HG03097 (cell line): ENCODE measurements at regions not wholly inside any gene's neighbourhood (a gene's known extent, or its start where the extent isn't known, plus 50 kb on each side); places are given as distances from the start of the nearest gene placed in this dataset.

ENCODE experiments used
- ATAC-seq: cut with Tn5 transposase; IDR thresholded peaks from one replicate; pipeline ENCODE4 v1.9.1; 2021; ENCODE audit not compliant: unreplicated experiment, low FRiP score

GRCh38 chr12:107888789-107889188 is 114.3 kb downstream of the ASCL4 start:
- ATAC-seq, result no peak

- no peak for ATAC-seq
Measured at GRCh38 chr12:107891967-107892366, 117.5 kb downstream of the ASCL4 start.

- no peak for ATAC-seq
Measured at GRCh38 chr12:107894589-107894988, 120.1 kb downstream of the ASCL4 start.

GRCh38 chr12:107895966-107896365 is 121.5 kb downstream of the ASCL4 start:
- ATAC-seq, result no peak

GRCh38 chr12:107900588-107900987 is 126.1 kb downstream of the ASCL4 start:
- ATAC-seq, result no peak

GRCh38 chr12:107903341-107904061 is 129.0 kb downstream of the ASCL4 start:
- ATAC-seq, result peak; percentile 97

- ATAC-seq, result no peak
Measured at GRCh38 chr12:107906707-107907106, 132.2 kb downstream of the ASCL4 start.

- ATAC-seq, result peak; percentile 63
Measured at GRCh38 chr12:107912421-107913004, 138.0 kb downstream of the ASCL4 start.

GRCh38 chr12:107914460-107914977 is 140.0 kb downstream of the ASCL4 start:
- ATAC-seq, result no peak

GRCh38 chr12:107917912-107918800 is 143.7 kb downstream of the ASCL4 start:
- no peak for ATAC-seq

GRCh38 chr12:107921062-107921461 is 146.6 kb downstream of the ASCL4 start:
- ATAC-seq, result no peak

- no peak for ATAC-seq
Measured at GRCh38 chr12:107925125-107925524, 150.6 kb downstream of the ASCL4 start.

GRCh38 chr12:107929436-107929835 is 154.9 kb downstream of the ASCL4 start:
- no peak for ATAC-seq

GRCh38 chr12:107931761-107932160 is 157.3 kb downstream of the ASCL4 start:
- ATAC-seq, result no peak

- ATAC-seq, result no peak
Measured at GRCh38 chr12:107938446-107938845, 163.9 kb downstream of the ASCL4 start.

GRCh38 chr12:107948391-107948945 is 174.0 kb downstream of the ASCL4 start:
- ATAC-seq, result no peak

GRCh38 chr12:107951024-107951423 is 176.5 kb downstream of the ASCL4 start:
- ATAC-seq, result no peak

- no peak for ATAC-seq
Measured at GRCh38 chr12:107955966-107956643, 173.0 kb upstream of the WSCD2 start.

- no peak for ATAC-seq
Measured at GRCh38 chr12:107957459-107957858, 171.6 kb upstream of the WSCD2 start.

- ATAC-seq, result no peak
Measured at GRCh38 chr12:107963635-107964034, 165.5 kb upstream of the WSCD2 start.
